RWPE2 (cell line): ENCODE measurements at regions not wholly inside any gene's neighbourhood (a gene's known extent, or its start where the extent isn't known, plus 50 kb on each side); places are given as distances from the start of the nearest gene placed in this dataset.

Experiments
- ATAC-seq: fragments of 200-7000 bp; cut with Tn5 transposase; 3 replicates; pipeline ENCODE4 v1.9.1; 2021; ENCODE audit warnings: low read depth
- DNase-seq: peaks from one replicate; pipeline ENCODE4 v3.0.0-alpha.2; 2020; ENCODE audit warnings: low spot score
- H3K27ac ChIP-seq: fragments of 450-650 bp; 2 replicates; pipeline ENCODE4 v1.5.1; 2017; ENCODE audit warnings: mild to moderate bottlenecking; ENCODE audit not compliant: poor library complexity, severe bottlenecking
- H3K27me3 ChIP-seq: fragments of 250-450 bp; sonication (Bioruptor Pico); 2 replicates; pipeline ENCODE4 v1.5.1; 2021; ENCODE audit warnings: mild to moderate bottlenecking, moderate library complexity; ENCODE audit not compliant: insufficient read depth, poor library complexity, severe bottlenecking
- H3K36me3 ChIP-seq: fragments of 250-450 bp; sonication (Bioruptor Pico); 2 replicates; pipeline ENCODE4 v1.5.1; 2020; ENCODE audit warnings: low read depth, mild to moderate bottlenecking, moderate library complexity
- H3K4me1 ChIP-seq: fragments of 250-450 bp; sonication (Bioruptor Pico); 2 replicates; pipeline ENCODE4 v1.5.1; 2021; ENCODE audit warnings: mild to moderate bottlenecking, moderate library complexity; ENCODE audit not compliant: insufficient read depth, poor library complexity, severe bottlenecking
- H3K4me3 ChIP-seq: fragments of 250-450 bp; sonication (Bioruptor Pico); 2 replicates; pipeline ENCODE4 v1.5.1; 2021; ENCODE audit warnings: mild to moderate bottlenecking, moderate library complexity; ENCODE audit not compliant: severe bottlenecking
- H3K9me3 ChIP-seq: fragments of 250-450 bp; sonication (Bioruptor Pico); 2 replicates; pipeline ENCODE4 v1.5.1; 2021; ENCODE audit warnings: mild to moderate bottlenecking, moderate library complexity; ENCODE audit not compliant: severe bottlenecking
- TF ChIP-seq, protein P1 (sequence below): fragments of 450-650 bp; IDR thresholded peaks from one replicate; pipeline ENCODE4 v1.5.1; 2017; ENCODE audit warnings: mild to moderate bottlenecking, moderate library complexity; ENCODE audit not compliant: poor library complexity, severe bottlenecking

- DNase-seq (no peak), ATAC-seq (no peak)
- Histone ChIP-seq H3K4me3 (no peak overlapping the region), H3K27me3 (no peaks in the 10 kb centered on the region), H3K4me1 (no peaks in the 10 kb centered on the region), H3K27ac (no peak overlapping the region), H3K36me3 (no peaks in the 10 kb centered on the region), H3K9me3 (no peaks in the 10 kb centered on the region)
- TF ChIP-seq, protein P1, sequence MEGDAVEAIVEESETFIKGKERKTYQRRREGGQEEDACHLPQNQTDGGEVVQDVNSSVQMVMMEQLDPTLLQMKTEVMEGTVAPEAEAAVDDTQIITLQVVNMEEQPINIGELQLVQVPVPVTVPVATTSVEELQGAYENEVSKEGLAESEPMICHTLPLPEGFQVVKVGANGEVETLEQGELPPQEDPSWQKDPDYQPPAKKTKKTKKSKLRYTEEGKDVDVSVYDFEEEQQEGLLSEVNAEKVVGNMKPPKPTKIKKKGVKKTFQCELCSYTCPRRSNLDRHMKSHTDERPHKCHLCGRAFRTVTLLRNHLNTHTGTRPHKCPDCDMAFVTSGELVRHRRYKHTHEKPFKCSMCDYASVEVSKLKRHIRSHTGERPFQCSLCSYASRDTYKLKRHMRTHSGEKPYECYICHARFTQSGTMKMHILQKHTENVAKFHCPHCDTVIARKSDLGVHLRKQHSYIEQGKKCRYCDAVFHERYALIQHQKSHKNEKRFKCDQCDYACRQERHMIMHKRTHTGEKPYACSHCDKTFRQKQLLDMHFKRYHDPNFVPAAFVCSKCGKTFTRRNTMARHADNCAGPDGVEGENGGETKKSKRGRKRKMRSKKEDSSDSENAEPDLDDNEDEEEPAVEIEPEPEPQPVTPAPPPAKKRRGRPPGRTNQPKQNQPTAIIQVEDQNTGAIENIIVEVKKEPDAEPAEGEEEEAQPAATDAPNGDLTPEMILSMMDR: no peak
These were observed 283.4 kb upstream of the ATP2B1 start for GRCh38 chr12:89991807-89992590.

DNA sequence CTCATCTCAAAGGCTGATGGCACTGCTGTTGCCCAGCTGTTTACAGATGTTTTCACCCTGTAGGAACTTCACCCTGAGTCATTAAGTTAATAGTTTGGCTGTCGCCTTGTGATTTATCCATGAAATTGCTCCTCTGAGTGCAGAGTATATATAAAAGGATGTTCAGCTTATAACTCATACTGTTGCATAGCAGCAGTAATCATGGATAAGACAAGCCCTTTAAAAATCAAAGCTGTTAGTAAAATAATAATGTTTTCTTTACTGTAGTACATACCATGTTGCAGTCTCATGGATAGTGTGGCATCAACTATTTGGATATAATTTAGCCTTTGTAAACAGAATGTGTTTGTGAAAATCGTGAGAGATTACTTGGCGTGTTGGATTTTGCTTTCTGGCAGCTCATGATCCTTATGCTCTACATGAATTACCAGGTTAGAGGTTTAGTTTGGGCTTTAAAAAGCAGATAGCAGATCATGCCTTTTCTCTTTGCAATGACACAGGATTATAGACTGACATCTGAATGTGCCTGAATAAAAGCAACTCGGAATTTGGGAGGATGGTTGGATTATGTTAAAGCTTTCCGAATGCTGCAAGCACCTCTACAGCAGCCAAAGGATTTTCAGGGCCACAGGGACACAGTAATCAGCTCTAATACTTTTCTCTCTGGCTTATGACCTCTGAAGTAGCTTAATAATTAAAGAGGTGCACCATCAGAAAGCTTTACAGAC, 279.7 kb upstream of the ATP2B1 start:
- ATAC-seq (no peak), DNase-seq (no peak)
- Histone ChIP-seq H3K9me3 (no peaks in the 10 kb centered on the region), H3K27me3 (no peaks in the 10 kb centered on the region), H3K4me3 (no peak overlapping the region), H3K36me3 (no peaks in the 10 kb centered on the region), H3K4me1 (no peaks in the 10 kb centered on the region), H3K27ac (no peak overlapping the region)
- TF ChIP-seq, protein P1: no peak

- ATAC-seq (no peak), DNase-seq (no peak)
- H3K4me1 ChIP-seq: no peaks in the 10 kb centered on the region
- H3K27me3 ChIP-seq: no peaks in the 10 kb centered on the region
- H3K36me3 ChIP-seq: no peaks in the 10 kb centered on the region
- no peak overlapping the region for H3K27ac ChIP-seq
- TF ChIP-seq, protein P1: no peak
- no peak overlapping the region for H3K4me3 ChIP-seq
- no peaks in the 10 kb centered on the region for H3K9me3 ChIP-seq
These were observed 277.3 kb upstream of the ATP2B1 start for GRCh38 chr12:89985935-89986334.

DNA sequence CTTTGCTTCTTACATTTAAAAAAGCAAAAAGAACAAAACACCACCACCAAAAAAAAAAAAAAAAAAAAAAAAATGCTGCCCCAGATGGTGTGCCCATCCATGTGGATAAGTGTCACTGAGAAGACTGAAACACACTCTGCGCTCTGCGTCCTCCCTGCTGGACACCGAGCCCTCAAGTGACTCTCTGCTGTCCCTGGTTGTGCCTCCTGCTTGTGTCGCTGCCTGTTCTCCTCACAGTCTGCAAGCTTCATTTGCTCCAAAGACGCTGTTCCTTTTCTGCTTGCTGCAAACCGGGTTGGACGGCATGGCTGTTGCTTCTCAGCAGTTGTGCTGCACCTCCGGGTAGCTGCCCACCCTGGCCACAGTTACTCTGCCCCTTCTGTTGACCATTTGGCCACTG, 276.2 kb upstream of the ATP2B1 start:
- TF ChIP-seq, protein P1: no peak
- Histone ChIP-seq H3K4me3 (no peak overlapping the region), H3K36me3 (no peaks in the 10 kb centered on the region), H3K27me3 (no peaks in the 10 kb centered on the region), H3K9me3 (no peaks in the 10 kb centered on the region), H3K4me1 (no peaks in the 10 kb centered on the region), H3K27ac (no peak overlapping the region)
- DNase-seq: no peak
- ATAC-seq: no peak

DNA sequence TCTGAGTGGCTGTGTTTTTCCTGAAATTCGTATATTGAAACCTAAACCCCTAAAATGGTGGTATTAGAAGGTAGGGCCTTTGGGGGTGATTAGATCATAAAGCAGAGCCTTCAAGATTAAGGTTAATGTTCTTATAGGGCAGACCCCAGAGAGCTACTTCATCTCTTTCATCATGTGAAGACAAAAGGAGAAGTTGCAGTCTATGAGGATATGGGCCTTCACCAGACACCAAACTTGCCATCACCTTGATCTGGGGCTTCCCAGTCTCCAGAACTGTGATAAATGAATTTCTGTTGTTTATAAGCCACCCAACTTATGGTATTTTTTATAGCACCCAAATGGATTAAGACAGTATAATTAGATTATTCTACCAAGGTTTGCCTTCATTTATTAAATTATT, 275.0 kb upstream of the ATP2B1 start:
- TF ChIP-seq, protein P1: no peak
- Histone ChIP-seq H3K4me3 (no peak overlapping the region), H3K36me3 (no peaks in the 10 kb centered on the region), H3K27ac (no peak overlapping the region), H3K4me1 (no peaks in the 10 kb centered on the region), H3K9me3 (no peaks in the 10 kb centered on the region), H3K27me3 (no peaks in the 10 kb centered on the region)
- no peak for ATAC-seq
- DNase-seq: no peak
